ENCODE measurements at regions not wholly inside any gene's neighbourhood (a gene's known extent, or its start where the extent isn't known, plus 50 kb on each side); places are given as distances from the start of the nearest gene placed in this dataset.

- TF ChIP-seq, protein P1, sequence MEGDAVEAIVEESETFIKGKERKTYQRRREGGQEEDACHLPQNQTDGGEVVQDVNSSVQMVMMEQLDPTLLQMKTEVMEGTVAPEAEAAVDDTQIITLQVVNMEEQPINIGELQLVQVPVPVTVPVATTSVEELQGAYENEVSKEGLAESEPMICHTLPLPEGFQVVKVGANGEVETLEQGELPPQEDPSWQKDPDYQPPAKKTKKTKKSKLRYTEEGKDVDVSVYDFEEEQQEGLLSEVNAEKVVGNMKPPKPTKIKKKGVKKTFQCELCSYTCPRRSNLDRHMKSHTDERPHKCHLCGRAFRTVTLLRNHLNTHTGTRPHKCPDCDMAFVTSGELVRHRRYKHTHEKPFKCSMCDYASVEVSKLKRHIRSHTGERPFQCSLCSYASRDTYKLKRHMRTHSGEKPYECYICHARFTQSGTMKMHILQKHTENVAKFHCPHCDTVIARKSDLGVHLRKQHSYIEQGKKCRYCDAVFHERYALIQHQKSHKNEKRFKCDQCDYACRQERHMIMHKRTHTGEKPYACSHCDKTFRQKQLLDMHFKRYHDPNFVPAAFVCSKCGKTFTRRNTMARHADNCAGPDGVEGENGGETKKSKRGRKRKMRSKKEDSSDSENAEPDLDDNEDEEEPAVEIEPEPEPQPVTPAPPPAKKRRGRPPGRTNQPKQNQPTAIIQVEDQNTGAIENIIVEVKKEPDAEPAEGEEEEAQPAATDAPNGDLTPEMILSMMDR (IDR thresholded peaks at IDR 0.05; ENCODE audit: insufficient read depth, low read length, poor library complexity, severe bottlenecking) = no peak
- no peak for TF ChIP-seq EZH2phosphoT487 (conservative IDR thresholded peaks at IDR 0.05; ENCODE audit: low read length)
Observed at GRCh38 chr7:118079369-118079768, 104.6 kb upstream of the LSM8 start.
